ENCODE measurements at regions not wholly inside any gene's neighbourhood (a gene's known extent, or its start where the extent isn't known, plus 50 kb on each side); places are given as distances from the start of the nearest gene placed in this dataset.

DNA sequence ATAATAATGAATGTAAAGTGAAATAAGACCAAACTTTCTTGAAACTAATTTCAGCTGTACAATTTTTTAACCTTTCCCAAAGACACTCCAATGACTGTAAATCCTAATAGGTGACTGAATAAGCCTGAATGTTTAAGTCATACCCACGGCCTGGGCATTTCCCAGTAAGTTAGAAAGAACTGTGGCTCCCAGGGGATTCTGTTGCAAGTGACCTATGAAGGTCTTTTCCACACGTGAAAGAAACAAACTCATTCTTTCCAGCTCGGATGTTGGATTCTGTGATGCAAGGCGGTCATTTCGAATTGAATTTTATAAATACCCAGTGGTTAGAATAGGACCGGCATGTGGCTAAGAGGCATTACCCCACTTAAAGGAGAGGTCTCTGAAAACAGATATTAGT, 1134.4 kb downstream of the GALC start:
- 87 to 92% methylated on average over 4 to 6 of the region's 6 CpGs for WGBS, 2 experiments (ENCODE audit: insufficient coverage in 1 of 2, insufficient read length in 1 of 2)

DNA sequence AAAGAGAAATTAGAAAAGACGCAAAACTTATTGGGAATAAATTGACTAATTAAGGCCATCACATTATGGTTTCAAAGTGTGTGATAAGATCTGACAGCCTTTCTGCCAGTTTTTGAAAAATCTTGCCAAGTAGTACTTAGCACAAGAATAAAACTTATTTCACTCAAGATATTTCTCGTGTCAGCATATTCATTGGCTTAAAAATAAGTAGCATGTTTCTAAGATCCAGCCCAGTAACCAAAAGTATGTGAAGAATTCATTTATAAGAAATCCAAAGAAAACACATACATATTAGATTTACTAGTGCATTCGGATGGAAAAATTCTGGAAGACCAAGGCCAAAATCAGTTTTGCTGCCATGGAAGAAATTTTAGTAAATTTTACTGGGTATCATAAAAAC, 1135.0 kb downstream of the GALC start:
- WGBS, 2 experiments (ENCODE audit: insufficient coverage in 1 of 2, insufficient read length in 1 of 2): 88% methylated on average over 3 of the region's 3 CpGs; no CpG with 5 or more reads in 1 of the 2 experiments
- Mint-ChIP-seq H3K4me1 (no peaks in the 10 kb centered on the region), H3K9me3 (no peaks in the 10 kb centered on the region), H3K27ac (no peak overlapping the region), H3K36me3 (ENCODE audit: low read depth) (no peaks in the 10 kb centered on the region), H3K4me3 (no peak overlapping the region), H3K27me3 (ENCODE audit: insufficient read depth) (no peaks in the 10 kb centered on the region)
- no peak overlapping the region for H3K9ac ChIP-seq (ENCODE audit: extremely low read depth, low read length, poor library complexity, severe bottlenecking)
- no peaks in the 10 kb centered on the region for H3K9me3 ChIP-seq (ENCODE audit: control insufficient read depth, low read length)
- no peaks in the 10 kb centered on the region for H3K36me3 ChIP-seq (ENCODE audit: control insufficient read depth, insufficient read depth, low read length)
- no peak for DNase-seq
- no peaks in the 10 kb centered on the region for H3K4me1 ChIP-seq (ENCODE audit: control insufficient read depth, insufficient read depth, low read length)
- H3K4me3 ChIP-seq (ENCODE audit: low read length): no peak overlapping the region
- no peaks in the 10 kb centered on the region for H3K27me3 ChIP-seq (ENCODE audit: control insufficient read depth, insufficient read depth, low read length, poor library complexity, severe bottlenecking)
- TF ChIP-seq, protein P1, sequence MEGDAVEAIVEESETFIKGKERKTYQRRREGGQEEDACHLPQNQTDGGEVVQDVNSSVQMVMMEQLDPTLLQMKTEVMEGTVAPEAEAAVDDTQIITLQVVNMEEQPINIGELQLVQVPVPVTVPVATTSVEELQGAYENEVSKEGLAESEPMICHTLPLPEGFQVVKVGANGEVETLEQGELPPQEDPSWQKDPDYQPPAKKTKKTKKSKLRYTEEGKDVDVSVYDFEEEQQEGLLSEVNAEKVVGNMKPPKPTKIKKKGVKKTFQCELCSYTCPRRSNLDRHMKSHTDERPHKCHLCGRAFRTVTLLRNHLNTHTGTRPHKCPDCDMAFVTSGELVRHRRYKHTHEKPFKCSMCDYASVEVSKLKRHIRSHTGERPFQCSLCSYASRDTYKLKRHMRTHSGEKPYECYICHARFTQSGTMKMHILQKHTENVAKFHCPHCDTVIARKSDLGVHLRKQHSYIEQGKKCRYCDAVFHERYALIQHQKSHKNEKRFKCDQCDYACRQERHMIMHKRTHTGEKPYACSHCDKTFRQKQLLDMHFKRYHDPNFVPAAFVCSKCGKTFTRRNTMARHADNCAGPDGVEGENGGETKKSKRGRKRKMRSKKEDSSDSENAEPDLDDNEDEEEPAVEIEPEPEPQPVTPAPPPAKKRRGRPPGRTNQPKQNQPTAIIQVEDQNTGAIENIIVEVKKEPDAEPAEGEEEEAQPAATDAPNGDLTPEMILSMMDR (conservative IDR thresholded peaks at IDR 0.05): no peak
- no peak overlapping the region for H3K27ac ChIP-seq (ENCODE audit: low read depth, low read length)

More for the DNA sequence above, 1134.4 kb downstream of the GALC start:
- TF ChIP-seq, protein P1 (conservative IDR thresholded peaks at IDR 0.05): no peak
- no peak overlapping the region for H3K27ac ChIP-seq (ENCODE audit: low read depth, low read length)
- Mint-ChIP-seq H3K27ac (no peak overlapping the region), H3K27me3 (ENCODE audit: insufficient read depth) (no peaks in the 10 kb centered on the region), H3K9me3 (no peaks in the 10 kb centered on the region), H3K36me3 (ENCODE audit: low read depth) (no peaks in the 10 kb centered on the region), H3K4me1 (no peaks in the 10 kb centered on the region), H3K4me3 (no peak overlapping the region)
- H3K27me3 ChIP-seq (ENCODE audit: control insufficient read depth, insufficient read depth, low read length, poor library complexity, severe bottlenecking): no peaks in the 10 kb centered on the region
- H3K9me3 ChIP-seq (ENCODE audit: control insufficient read depth, low read length): no peaks in the 10 kb centered on the region
- no peak overlapping the region for H3K4me3 ChIP-seq (ENCODE audit: low read length)
- no peak overlapping the region for H3K9ac ChIP-seq (ENCODE audit: extremely low read depth, low read length, poor library complexity, severe bottlenecking)
- H3K4me1 ChIP-seq (ENCODE audit: control insufficient read depth, insufficient read depth, low read length): no peaks in the 10 kb centered on the region
- no peaks in the 10 kb centered on the region for H3K36me3 ChIP-seq (ENCODE audit: control insufficient read depth, insufficient read depth, low read length)
- DNase-seq: no peak

- Histone ChIP-seq H3K9me3 (ENCODE audit: control insufficient read depth, low read length) (no peaks in the 10 kb centered on the region), H3K9ac (ENCODE audit: extremely low read depth, low read length, poor library complexity, severe bottlenecking) (no peak overlapping the region), H3K36me3 (ENCODE audit: control insufficient read depth, insufficient read depth, low read length) (no peaks in the 10 kb centered on the region), H3K27me3 (ENCODE audit: control insufficient read depth, insufficient read depth, low read length, poor library complexity, severe bottlenecking) (no peaks in the 10 kb centered on the region), H3K4me1 (ENCODE audit: control insufficient read depth, insufficient read depth, low read length) (no peaks in the 10 kb centered on the region), H3K27ac (ENCODE audit: low read depth, low read length) (no peak overlapping the region), H3K4me3 (ENCODE audit: low read length) (no peak overlapping the region)
- WGBS, 2 experiments (ENCODE audit: insufficient coverage in 1 of 2, insufficient read length in 1 of 2): 74 to 77% methylated on average over 3 to 5 of the region's 5 CpGs
- Mint-ChIP-seq H3K4me3 (no peak overlapping the region), H3K4me1 (no peaks in the 10 kb centered on the region), H3K9me3 (no peaks in the 10 kb centered on the region), H3K27me3 (ENCODE audit: insufficient read depth) (peaks cover 3% of the 10 kb centered on the region), H3K27ac (no peak overlapping the region), H3K36me3 (ENCODE audit: low read depth) (no peaks in the 10 kb centered on the region)
- TF ChIP-seq, protein P1 (conservative IDR thresholded peaks at IDR 0.05): no peak
- no peak for DNase-seq
Measured at GRCh38 chr14:86852530-86852929, 1140.5 kb downstream of the GALC start.

Measured in endodermal cell (in vitro differentiated cells).